Neuronal stem cell (in vitro differentiated cells): ENCODE measurements at regions not wholly inside any gene's neighbourhood (a gene's known extent, or its start where the extent isn't known, plus 50 kb on each side); places are given as distances from the start of the nearest gene placed in this dataset.

Experiments used
- DNase-seq: peaks from one replicate; pipeline ENCODE4 v3.0.0-alpha.2; 2013; ENCODE audit warnings: low spot score
- H2AFZ ChIP-seq: one replicate; pipeline ENCODE4 v1.6.1; 2013; ENCODE audit warnings: mild to moderate bottlenecking, low read length, inconsistent platforms
- H2AK5ac ChIP-seq: 2 replicates; pipeline ENCODE4 v1.6.1; 2013; ENCODE audit warnings: low read depth, mild to moderate bottlenecking, inconsistent platforms, low read length, moderate library complexity, mixed read lengths
- H2BK120ac ChIP-seq: 2 replicates; pipeline ENCODE4 v1.6.1; 2013; ENCODE audit warnings: low read depth, mild to moderate bottlenecking, inconsistent platforms, low read length, moderate library complexity, mixed read lengths
- H2BK12ac ChIP-seq: one replicate; pipeline ENCODE4 v1.6.1; 2013; ENCODE audit warnings: low read length, inconsistent platforms
- H2BK15ac ChIP-seq: 2 replicates; pipeline ENCODE4 v1.6.1; 2013; ENCODE audit warnings: mild to moderate bottlenecking, low read length, inconsistent platforms, mixed read lengths
- H2BK5ac ChIP-seq: one replicate; pipeline ENCODE4 v1.6.1; 2013; ENCODE audit warnings: inconsistent platforms, mild to moderate bottlenecking, low read length, moderate library complexity
- H3K14ac ChIP-seq: one replicate; pipeline ENCODE4 v1.6.1; 2013; ENCODE audit warnings: low read length, inconsistent platforms
- H3K18ac ChIP-seq: 2 replicates; pipeline ENCODE4 v1.6.1; 2013; ENCODE audit warnings: low read length, inconsistent platforms
- H3K23ac ChIP-seq: 2 replicates; pipeline ENCODE4 v1.6.1; 2013; ENCODE audit warnings: low read depth, mild to moderate bottlenecking, mixed read lengths, low read length, inconsistent platforms; ENCODE audit not compliant: poor library complexity
- H3K27ac ChIP-seq: replicated peaks from 3 replicates; pipeline ENCODE4 v1.5.1; 2013; ENCODE audit warnings: low read length, inconsistent platforms
- H3K27me3 ChIP-seq, 3 experiments: 2 replicates each; pipeline ENCODE4 v1.6.1; 2013; ENCODE audit warnings: low read length in 3 of 3, mild to moderate bottlenecking in 2 of 3, inconsistent platforms in 1 of 3, low read depth in 1 of 3, mixed read lengths in 1 of 3, moderate library complexity in 1 of 3; ENCODE audit not compliant: control insufficient read depth in 3 of 3, insufficient read depth in 3 of 3
- H3K36me3 ChIP-seq, 2 donors: replicated peaks in 1 of 2; 2 replicates each; pipeline ENCODE4 v1.6.1; 2013; ENCODE audit warnings: low read length in 2 of 2; ENCODE audit not compliant: control insufficient read depth in 2 of 2, insufficient read depth in 2 of 2
- H3K4ac ChIP-seq: 2 replicates; pipeline ENCODE4 v1.6.1; 2013; ENCODE audit warnings: inconsistent platforms, mild to moderate bottlenecking, low read length, moderate library complexity
- H3K4me1 ChIP-seq, 2 donors: 1 replicate in 1 of 2; 2 replicates in 1 of 2; pipeline ENCODE4 v1.6.1; 2013; ENCODE audit warnings: low read length in 2 of 2, low read depth in 1 of 2; ENCODE audit not compliant: control insufficient read depth in 2 of 2, insufficient read depth in 1 of 2
- H3K4me2 ChIP-seq: one replicate; pipeline ENCODE4 v1.6.1; 2013; ENCODE audit warnings: mild to moderate bottlenecking, low read length, inconsistent platforms; ENCODE audit not compliant: insufficient read depth, poor library complexity, severe bottlenecking
- H3K4me3 ChIP-seq, 2 donors: 2 replicates each; pipeline ENCODE4 v1.5.1; 2013; ENCODE audit warnings: low read length in 2 of 2, mild to moderate bottlenecking in 2 of 2, inconsistent platforms in 1 of 2, moderate library complexity in 1 of 2
- H3K79me1 ChIP-seq: one replicate; pipeline ENCODE4 v1.6.1; 2013; ENCODE audit warnings: low read depth, mild to moderate bottlenecking, inconsistent platforms, low read length, moderate library complexity
- H3K9ac ChIP-seq: one replicate; pipeline ENCODE4 v1.6.1; 2013; ENCODE audit warnings: mild to moderate bottlenecking, low read depth, low read length, inconsistent platforms; ENCODE audit not compliant: poor library complexity
- H3K9me3 ChIP-seq, 2 donors: replicated peaks in 1 of 2; 2 replicates each; pipeline versions ENCODE3 to v1.6.1; 2013; ENCODE audit warnings: low read length in 2 of 2, mild to moderate bottlenecking in 2 of 2, inconsistent platforms in 1 of 2, low read depth in 1 of 2, mixed read lengths in 1 of 2, moderate library complexity in 1 of 2; ENCODE audit not compliant: control insufficient read depth in 2 of 2, insufficient read depth in 1 of 2
- H4K8ac ChIP-seq: one replicate; pipeline ENCODE4 v1.6.1; 2013; ENCODE audit warnings: low read depth, mild to moderate bottlenecking, inconsistent platforms, low read length, moderate library complexity
- H4K91ac ChIP-seq: one replicate; pipeline ENCODE4 v1.6.1; 2013; ENCODE audit warnings: low read length, low read depth, mild to moderate bottlenecking, inconsistent platforms; ENCODE audit not compliant: poor library complexity
- WGBS, 2 donors: extraction: QIAGEN DNeasy Blood & Tissue Kit; methylation state at CpG; one replicate each; pipeline ENCODE4 v1.1.7; 2013; ENCODE audit warnings: missing lambda C conversion rate in 2 of 2, mixed read lengths in 1 of 2; ENCODE audit not compliant: insufficient read length in 2 of 2, insufficient replicate concordance in 1 of 2; ENCODE audit errors: extremely low coverage in 2 of 2; 5-methylcytosine and 5-hydroxymethylcytosine counted together

GRCh38 chr17:79183043-79183292 is 108.3 kb downstream of the ENGASE start:
- no CpG with 5 or more reads among the region's 43 CpGs for WGBS, 2 donors

GRCh38 chr17:79182176-79183042 is 107.8 kb downstream of the ENGASE start:
- Histone ChIP-seq H3K36me3 (no peaks in the 10 kb centered on the region), H4K91ac (no peak overlapping the region), H2AK5ac (peak overlapping the region; percentile 53), H3K27ac (no peak overlapping the region), H2BK15ac (no peak overlapping the region), H3K4me3 (peak overlapping the region in 1 of 2 donors; percentile 86), H2BK5ac (no peak overlapping the region), H2AFZ (no peak overlapping the region), H4K8ac (no peak overlapping the region), H3K79me1 (no peaks in the 10 kb centered on the region), H3K9me3 (peaks cover 0 to 4% of the 10 kb centered on the region in 2 donors), H3K14ac (peak overlapping the region; percentile 71), H3K9ac (no peak overlapping the region), H2BK120ac (no peak overlapping the region), H3K27me3 (peaks cover 0 to 89% (median 16%) of the 10 kb centered on the region in 3 experiments), H3K4me2 (peak overlapping the region; percentile 98), H3K18ac (peak overlapping the region; percentile 85), H3K23ac (peak overlapping the region; percentile 60), H3K4ac (no peak overlapping the region), H2BK12ac (no peak overlapping the region), H3K4me1 (peaks cover 0 to 5% of the 10 kb centered on the region in 2 donors)
- DNase-seq = no peak
- WGBS, 2 donors = no CpG with 5 or more reads among the region's 68 CpGs

More at GRCh38 chr17:79183043-79183292, 108.3 kb downstream of the ENGASE start:
- H3K4me1 ChIP-seq = peaks cover 0 to 4% of the 10 kb centered on the region in 2 donors
- H3K36me3 ChIP-seq = no peaks in the 10 kb centered on the region
- no peak overlapping the region for H4K8ac ChIP-seq
- no peak overlapping the region for H2BK5ac ChIP-seq
- no peak overlapping the region for H2AK5ac ChIP-seq
- H3K27ac ChIP-seq = no peak overlapping the region
- peaks cover 0 to 4% of the 10 kb centered on the region in 2 donors for H3K9me3 ChIP-seq
- H3K4me3 ChIP-seq = peak overlapping the region in 1 of 2 donors; percentile 86
- peak overlapping the region; percentile 98 for H3K4me2 ChIP-seq
- peaks cover 0 to 89% (median 16%) of the 10 kb centered on the region in 3 experiments for H3K27me3 ChIP-seq
- H2BK120ac ChIP-seq = no peak overlapping the region
- no peak for DNase-seq
- no peak overlapping the region for H3K23ac ChIP-seq
- H2BK15ac ChIP-seq = peak overlapping the region; percentile 58
- H2AFZ ChIP-seq = no peak overlapping the region
- H3K9ac ChIP-seq = peak overlapping the region; percentile 84
- no peak overlapping the region for H4K91ac ChIP-seq
- H3K14ac ChIP-seq = no peak overlapping the region
- H3K79me1 ChIP-seq = no peaks in the 10 kb centered on the region
- H3K18ac ChIP-seq = peak overlapping the region; percentile 93
- H2BK12ac ChIP-seq = no peak overlapping the region
- H3K4ac ChIP-seq = no peak overlapping the region

GRCh38 chr17:79180358-79181005 is 105.9 kb downstream of the ENGASE start:
- Histone ChIP-seq H3K27ac (no peak overlapping the region), H3K27me3 (peaks cover 0 to 89% (median 16%) of the 10 kb centered on the region in 3 experiments), H2BK12ac (no peak overlapping the region), H3K9me3 (peaks cover 0 to 4% of the 10 kb centered on the region in 2 donors), H2BK15ac (no peak overlapping the region), H2AFZ (no peak overlapping the region), H3K79me1 (no peaks in the 10 kb centered on the region), H3K23ac (no peak overlapping the region), H3K9ac (no peak overlapping the region), H3K36me3 (no peaks in the 10 kb centered on the region), H3K4me3 (no peak overlapping the region), H3K4me2 (no peak overlapping the region), H4K8ac (no peak overlapping the region), H4K91ac (no peak overlapping the region), H2BK5ac (no peak overlapping the region), H3K4me1 (peaks cover 0 to 9% of the 10 kb centered on the region in 2 donors), H3K4ac (no peak overlapping the region), H3K14ac (no peak overlapping the region), H3K18ac (no peak overlapping the region), H2BK120ac (no peak overlapping the region), H2AK5ac (no peak overlapping the region)
- no CpG with 5 or more reads among the region's 20 CpGs for WGBS, 2 donors
- no peak for DNase-seq

GRCh38 chr17:79179334-79179733 is 104.7 kb downstream of the ENGASE start:
- no peak overlapping the region for H3K14ac ChIP-seq
- no peak overlapping the region for H3K4ac ChIP-seq
- H3K9ac ChIP-seq = no peak overlapping the region
- no peak overlapping the region for H4K91ac ChIP-seq
- no peak overlapping the region for H2BK5ac ChIP-seq
- H4K8ac ChIP-seq = no peak overlapping the region
- no peak overlapping the region for H3K27ac ChIP-seq
- no peak overlapping the region for H2AK5ac ChIP-seq
- H2BK15ac ChIP-seq = no peak overlapping the region
- no peak overlapping the region for H3K23ac ChIP-seq
- no peak overlapping the region for H2BK120ac ChIP-seq
- no peak overlapping the region for H2AFZ ChIP-seq
- peaks cover 0 to 11% of the 10 kb centered on the region in 2 donors for H3K4me1 ChIP-seq
- DNase-seq = no peak
- peaks cover 0 to 7% of the 10 kb centered on the region in 2 donors for H3K9me3 ChIP-seq
- H3K36me3 ChIP-seq = peaks cover 0 to 3% of the 10 kb centered on the region in 2 donors
- no peak overlapping the region for H3K18ac ChIP-seq
- no peaks in the 10 kb centered on the region for H3K79me1 ChIP-seq
- no peak overlapping the region for H3K4me3 ChIP-seq
- H3K27me3 ChIP-seq = peaks cover 0 to 78% (median 10%) of the 10 kb centered on the region in 3 experiments
- H3K4me2 ChIP-seq = no peak overlapping the region
- H2BK12ac ChIP-seq = no peak overlapping the region
- no CpG with 5 or more reads among the region's 16 CpGs for WGBS, 2 donors
